Bone marrow (tissue), 2 donors: ENCODE measurements at regions not wholly inside any gene's neighbourhood (a gene's known extent, or its start where the extent isn't known, plus 50 kb on each side); places are given as distances from the start of the nearest gene placed in this dataset.
"Not testable (repeated sequence)": the region's sequence is repeated elsewhere in the genome, so short reads cannot be mapped to it uniquely, and the experiment has no call there.

ENCODE experiments used
- DNase-seq, 2 donors: peaks; one replicate each; lab custom pipeline; 2025; lab: John Stamatoyannopoulos, UW

DNA sequence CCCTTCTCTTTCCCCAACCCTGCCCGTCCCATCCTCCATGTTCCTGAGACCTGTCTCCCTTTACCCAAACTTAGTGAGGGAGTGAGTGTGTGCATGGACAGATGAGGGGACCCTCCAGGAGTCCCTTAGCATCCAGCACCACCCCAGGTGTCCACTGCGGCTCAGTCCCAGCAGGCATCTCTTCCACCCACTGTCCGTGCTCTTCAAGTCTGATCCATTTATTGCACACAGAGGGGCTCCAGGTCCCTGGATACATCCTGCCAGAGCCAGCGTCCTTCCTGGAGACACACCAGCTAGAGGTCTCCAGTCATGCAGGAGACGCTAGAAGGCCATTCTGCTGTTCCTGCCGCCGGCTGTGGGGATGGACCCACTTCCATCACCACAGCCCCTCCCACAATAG lies 239.2 kb downstream of the ADGRD1 start:
- no peak for DNase-seq

DNA sequence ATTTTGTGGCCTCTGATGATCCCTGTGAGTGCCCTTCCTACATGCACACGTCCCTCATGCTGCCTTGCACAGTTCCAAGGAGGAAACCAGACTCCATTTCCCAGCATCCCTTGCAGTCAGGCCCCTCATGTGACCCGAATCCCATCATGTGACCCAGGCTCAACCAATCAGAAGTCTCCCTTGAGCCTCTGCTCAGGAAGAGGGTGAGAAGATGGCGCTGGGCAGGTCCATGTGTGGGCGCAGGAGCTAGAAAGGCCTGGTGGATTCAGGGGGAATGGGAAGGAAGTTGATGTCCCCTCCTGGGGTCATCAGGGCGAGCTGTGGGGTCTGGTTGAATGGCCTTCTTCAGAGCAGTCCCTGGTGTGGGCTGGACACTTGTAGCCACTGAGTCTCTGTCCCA lies 240.5 kb downstream of the ADGRD1 start:
- DNase-seq, result no peak

DNA sequence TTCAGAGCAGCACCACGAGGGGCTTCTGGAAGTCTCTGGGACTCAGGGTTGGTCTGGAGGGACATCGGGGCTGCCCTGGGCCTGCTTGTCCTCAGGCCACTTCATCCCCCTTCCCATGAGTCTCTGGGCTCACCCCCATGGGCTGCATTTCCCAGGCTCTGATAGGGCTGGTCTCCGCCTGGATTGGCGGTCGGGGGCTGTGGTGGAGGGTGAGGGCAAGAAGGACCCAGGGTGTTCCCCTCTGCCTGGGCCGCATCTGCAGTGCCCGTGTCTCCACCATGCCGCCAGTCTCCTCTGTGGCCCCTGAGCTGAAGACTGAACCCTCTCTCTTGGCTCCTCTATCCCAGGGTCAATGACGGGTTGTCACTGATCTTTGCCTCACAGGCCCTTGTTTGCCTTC lies 242.1 kb downstream of the ADGRD1 start:
- DNase-seq, result no peak

DNA sequence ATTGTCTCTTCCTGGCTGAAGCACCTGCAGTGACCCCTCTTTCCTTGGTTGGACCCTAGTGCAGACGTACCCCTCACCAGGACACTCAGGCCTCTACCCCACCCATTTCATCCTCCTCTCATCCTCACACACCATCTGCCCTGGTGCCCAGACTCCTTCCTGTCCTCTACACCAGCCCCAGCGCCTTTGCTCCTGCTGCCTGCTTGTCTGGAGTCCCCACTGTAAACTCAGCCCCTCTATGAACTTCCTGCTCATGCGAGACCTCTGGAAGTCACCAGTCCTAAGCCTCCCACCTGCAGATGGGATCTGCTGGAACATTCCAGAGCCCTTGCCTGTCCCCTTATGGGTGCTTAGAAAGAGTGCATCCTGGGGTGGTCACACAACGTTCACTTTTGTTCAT lies 242.5 kb downstream of the ADGRD1 start:
- no peak for DNase-seq

DNA sequence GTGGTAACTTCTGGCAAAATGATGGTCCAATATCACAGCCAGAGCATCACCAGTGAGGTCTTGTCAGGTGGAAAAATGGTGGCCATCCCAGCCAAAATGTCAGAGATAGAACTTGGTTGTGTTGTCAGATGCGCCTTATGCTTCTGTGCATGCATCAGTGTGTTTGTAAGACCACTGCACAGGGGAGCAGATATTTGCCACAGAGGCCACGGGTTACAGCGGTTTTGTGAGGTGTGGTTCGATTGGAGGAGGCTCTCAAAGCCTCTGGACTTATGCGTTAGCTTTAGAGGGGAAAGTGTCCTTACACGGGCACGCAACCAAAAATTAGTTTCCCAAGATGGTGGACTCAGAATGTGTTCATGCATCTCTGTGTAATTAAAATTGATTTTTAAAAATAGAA lies 243.8 kb downstream of the ADGRD1 start:
- DNase-seq, result no peak

DNA sequence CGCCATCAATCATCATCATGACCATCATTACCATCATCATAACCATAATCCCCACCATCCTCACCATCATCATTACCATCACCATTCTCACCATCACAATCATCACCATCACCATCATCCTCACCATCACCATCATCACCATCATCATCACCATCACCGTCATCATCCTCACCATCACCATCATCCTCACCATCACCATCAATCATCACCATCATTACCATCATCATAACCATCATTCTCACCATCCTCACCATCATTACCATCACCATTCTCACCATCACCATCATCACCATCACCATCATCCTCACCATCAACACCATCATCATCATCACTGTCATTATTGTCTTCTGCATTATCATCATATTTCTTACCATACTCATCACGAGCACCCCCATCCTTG lies 245.5 kb downstream of the ADGRD1 start:
- DNase-seq, result no peak

DNA sequence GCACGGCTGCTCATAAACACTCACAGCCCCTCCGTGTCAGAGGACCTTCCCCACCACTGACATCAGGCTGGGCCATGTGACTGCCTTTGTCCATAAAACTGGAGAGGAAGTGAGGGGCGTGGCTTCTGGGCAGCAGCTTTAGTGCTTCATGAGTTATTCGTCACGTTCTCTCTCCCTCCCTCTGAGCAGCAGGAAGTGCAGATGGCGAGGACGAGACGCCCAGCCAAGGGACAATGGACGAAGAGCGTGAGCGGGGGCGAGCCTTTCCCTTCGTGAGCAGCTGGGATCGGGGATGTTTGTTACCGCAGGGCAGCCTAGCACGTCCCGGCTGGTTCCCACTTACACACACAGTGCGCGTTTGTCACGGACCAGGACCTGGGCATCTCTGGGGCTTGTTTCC lies 248.2 kb downstream of the ADGRD1 start:
- not testable (repeated sequence) for DNase-seq

DNA sequence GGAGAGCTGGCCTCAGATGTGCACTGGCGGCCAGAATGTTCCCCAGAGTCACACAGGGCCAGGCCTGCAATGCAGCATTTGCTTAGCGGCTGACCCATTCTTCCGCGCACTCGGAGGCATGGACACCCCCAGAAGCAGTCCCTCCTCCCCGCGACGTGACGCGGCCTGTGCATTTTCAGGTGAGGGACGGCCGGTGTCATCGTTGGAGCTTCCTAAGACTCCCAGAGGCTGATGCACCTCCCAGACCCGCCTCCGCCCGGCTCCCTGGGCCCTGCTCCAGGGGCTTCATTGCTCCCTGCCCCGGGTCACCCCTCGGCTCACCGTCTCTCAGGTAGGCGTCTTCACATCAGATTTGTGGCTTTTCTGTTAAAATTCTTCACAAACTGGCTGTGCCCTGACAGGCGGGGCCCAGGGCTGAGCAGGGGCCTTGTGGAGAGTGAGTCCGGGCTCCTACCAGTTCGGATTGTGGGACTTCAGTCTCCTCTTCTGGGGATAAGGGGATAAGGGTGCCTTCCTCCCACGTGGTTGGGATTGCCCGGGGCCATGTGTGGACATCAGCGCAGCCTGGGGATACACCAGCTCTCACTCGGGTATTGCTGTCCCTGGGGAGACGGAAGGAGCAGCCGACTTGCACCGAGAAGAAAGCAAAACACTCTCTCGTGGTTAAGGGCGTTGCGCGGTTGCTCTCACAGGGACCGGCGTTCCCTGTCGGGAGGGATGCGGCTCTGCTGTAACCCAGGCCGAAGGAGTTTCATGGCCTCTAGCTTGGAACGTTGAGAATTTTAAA lies 249.1 kb downstream of the ADGRD1 start:
- no peak for DNase-seq

DNA sequence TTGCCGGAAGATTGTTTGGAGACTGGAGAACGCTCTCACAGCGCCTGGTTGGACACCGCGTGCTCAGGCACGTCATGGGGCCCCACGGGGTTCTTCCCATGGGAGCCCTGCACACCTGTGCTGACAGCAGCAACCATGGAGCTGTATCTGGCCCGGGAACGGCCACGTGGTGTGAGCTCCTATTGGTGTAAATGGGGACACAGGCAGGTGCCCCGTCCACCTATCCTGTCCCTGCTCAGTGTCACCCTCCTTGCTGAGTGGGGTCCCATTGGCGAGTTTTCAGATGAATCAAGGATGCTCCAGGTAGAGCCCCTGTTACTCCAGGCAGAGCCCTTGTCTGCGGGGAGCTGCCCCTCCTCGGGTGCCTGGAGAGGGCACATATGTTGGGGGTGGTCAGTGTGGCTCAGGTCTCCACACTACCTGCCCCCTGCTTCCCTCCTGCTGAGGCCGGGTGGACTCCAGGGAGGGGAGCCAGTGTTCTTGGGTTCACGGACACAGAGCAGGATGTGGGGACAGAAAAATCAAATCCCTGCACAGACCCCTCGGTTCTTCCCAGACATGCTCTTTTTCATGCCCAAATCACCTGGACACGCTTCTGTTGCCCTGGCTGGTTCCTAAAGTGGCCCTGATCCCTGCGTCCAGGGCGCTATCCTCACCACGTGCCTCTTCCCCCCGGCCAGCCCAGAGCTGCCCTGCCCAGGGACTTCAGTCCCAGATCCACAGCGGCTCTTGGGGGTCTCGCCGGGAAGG lies 250.1 kb downstream of the ADGRD1 start:
- no peak for DNase-seq

DNA sequence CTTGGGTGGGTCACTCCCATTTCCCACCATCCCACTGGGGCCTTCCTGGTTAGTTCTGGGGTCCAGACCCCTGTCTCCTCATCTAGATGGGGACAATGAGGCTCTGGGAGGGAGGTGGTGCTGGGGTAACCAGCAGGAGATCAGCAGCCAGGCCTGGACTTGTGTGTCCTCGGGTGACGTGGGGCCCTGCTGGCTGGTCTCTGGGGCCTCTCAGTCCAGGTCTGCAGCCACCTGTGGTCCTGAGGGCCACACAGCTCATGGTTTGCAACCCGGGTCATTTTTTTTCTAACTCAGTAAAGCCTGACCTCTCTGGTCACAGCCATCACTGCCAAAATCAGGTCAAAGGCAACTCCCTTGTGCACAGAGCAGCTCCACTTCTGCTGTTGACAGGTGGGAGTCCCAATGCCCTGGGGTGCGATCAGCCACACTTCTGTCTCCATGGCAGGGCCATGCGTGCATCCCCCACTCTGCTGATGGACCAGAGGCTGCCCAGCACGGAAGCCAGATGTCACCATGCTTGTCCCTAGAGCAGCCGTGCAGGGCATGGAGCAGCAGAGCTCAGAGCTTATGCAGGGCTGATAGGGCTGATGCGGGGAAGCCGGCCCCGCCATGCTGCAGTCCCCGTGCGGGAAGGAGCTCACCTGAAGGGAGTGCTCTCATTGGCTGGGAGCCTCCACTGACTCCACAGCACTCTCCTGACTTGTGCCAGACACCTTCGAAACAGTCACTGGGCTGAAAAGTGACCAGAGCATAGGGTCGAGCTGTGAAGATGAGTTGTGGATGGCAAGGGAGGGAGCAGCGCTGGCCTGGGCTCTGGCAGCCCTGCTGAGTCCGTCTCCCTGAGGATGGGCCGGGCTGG lies 250.9 kb downstream of the ADGRD1 start:
- no peak for DNase-seq

DNA sequence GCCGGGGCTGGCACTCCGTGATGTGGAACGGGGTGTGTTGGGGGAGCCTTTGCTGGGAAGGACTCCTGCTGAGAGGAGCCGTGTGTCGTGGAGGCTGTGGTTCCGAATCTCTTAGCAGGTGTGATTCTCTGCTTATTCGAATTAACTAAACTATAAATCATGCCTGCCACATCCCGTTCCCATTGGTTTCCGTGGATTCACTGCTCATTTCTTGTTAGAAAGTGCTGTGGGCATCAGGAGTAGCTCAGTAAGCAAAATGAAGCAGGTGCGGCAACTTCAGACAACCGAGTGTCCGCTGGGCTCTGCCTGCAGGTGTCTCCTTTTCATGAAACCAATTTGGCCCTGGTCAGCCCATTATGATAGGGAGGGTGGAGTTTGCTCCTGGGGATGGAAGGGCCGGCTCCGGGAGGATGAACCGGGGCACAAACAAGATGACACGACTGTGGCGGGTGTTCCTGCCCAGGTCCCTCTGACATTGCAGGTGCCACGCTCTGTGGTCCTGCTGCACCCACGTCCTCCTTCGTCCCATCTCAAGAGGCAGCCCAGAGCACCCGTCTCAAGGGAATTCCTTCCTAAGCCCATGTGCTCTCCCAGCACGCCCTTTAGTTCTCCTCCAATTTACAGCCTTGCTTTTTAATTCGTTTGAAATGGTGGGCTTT lies 251.7 kb downstream of the ADGRD1 start:
- not testable (repeated sequence) for DNase-seq

DNA sequence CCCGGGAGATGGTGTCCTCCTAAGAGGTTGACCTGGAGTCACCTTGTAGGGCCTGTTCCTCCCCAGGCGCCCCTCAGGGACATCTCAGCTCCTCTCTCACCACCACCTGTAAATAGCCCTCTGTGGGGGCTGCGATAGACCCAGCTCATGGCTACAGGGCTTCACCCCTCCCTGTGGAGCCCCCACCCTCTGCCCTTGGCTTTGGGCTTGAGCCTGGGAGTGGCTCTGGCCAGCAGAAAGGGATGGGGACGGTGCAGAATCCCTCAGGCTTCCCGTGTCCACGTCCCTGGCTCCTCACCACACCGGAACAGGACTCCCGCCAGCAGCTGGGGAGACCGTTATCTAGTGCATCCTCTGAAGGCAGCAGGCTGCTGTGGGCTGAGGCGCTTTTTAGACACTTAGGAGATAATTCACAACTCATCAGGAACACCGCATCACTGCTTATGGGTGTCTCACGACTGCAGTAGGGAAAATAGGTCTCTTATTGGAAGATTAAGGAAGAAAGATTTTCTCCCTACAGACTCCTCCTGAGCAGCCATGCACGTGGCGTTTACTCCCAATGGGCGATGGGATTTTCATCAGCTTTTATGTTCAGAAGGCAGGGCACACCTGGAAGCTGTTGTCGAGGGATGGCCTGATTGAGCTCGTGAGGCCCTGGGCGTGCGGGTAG lies 253.1 kb downstream of the ADGRD1 start:
- DNase-seq, result not testable (repeated sequence)

DNA sequence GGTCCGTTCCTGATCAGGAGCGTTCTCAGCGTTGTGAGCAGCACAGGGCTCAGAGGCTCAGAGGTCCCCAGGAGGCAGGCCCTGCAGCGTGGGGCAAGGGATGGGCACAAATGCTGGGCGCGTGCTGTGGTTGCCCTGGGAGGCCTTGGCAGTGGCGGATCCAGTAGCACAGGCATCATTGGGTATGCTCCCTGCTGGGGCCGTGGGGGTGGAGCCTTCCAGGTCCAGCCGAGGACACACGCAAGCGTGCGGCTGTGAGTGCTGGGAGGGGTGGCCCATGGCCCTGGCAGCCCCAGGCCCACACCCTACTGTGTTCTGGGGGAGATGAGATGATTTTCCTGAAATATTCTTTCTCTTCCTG lies 253.6 kb downstream of the ADGRD1 start:
- not testable (repeated sequence) for DNase-seq

DNA sequence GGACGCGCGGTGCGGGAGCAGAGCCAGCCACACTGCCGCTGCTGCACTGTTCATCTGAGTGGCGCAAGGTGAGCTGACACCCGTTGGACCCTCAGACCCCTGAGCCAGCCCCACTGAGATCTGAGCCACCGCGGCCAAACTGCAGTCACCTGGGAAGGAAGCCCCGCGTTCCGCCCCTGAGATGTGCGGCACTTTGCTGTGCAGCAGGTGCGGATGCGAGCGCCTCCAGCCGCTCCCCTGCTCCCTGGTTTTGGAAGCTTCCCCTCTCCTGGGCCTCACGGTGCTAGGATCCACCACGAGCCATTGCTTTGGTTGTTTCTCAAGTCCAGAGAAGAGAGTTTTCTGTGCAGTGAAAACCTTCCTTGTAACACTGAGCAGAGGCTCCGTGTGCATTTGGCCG lies 254.1 kb downstream of the ADGRD1 start:
- DNase-seq, result not testable (repeated sequence)

DNA sequence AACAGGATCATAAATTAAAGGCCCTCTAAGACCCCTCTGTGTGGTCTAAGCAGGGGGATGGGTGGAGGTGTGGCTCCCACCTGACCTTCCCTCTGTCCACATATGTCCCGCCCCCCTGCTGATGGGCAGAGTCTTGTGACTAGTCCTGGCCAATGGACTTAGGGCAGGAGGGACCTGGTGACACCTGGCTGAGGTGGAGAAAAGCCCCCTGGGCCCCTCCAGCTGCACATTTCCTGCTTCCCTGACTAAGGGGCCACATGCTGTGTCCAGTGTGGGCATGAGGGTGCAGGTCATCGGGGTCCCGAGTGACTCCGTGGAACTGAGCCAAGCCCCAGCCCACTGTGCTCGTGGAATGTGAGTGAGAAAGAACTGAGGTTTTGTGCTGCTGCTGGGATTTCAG lies 254.7 kb downstream of the ADGRD1 start:
- no peak for DNase-seq

DNA sequence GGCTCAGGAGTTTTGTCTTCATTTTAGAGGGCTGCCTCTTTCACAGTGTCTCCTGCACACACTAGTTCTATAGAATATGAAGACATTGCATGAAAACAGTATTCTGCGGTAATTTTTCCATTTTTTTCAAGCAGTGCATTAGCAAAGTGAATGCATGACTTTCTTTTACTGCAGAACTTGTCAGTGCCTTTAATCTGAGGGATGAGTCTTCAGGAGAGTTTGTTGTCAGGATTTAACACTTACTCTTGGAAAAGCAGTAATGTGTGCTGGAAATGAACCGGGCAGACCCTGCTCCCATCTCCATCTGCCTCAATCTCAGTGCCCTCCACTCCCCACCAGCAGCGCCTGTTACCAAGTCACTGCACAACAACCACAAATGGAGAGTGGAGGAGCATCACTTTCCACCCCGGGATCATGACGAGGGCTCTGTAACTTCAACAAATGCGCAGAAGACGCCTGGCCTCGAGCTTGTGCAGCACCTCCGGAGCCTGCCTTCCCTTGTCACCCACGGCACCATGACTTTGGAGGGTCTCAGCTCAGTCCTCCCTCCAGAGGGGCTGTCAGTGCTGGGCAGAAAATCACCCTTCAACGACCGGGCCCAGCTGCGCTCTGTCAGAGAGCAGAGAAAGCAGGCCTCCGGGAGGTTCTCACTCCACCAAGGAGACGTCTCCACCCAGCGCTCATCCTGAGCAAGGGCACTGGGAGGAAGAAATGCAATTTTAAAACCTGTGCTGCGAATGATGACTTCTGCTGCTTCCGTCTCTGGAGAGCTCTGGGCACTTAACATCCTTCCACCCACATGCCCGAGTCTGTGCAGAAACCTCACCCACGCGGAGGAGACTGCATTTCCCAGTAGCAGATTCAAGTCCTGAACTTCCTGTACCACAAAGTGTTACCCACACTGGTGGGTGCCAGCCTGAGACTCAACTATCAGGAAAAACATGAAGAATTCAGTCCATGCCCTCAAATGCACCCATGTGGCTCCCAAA lies 255.7 kb downstream of the ADGRD1 start:
- DNase-seq, result no peak

DNA sequence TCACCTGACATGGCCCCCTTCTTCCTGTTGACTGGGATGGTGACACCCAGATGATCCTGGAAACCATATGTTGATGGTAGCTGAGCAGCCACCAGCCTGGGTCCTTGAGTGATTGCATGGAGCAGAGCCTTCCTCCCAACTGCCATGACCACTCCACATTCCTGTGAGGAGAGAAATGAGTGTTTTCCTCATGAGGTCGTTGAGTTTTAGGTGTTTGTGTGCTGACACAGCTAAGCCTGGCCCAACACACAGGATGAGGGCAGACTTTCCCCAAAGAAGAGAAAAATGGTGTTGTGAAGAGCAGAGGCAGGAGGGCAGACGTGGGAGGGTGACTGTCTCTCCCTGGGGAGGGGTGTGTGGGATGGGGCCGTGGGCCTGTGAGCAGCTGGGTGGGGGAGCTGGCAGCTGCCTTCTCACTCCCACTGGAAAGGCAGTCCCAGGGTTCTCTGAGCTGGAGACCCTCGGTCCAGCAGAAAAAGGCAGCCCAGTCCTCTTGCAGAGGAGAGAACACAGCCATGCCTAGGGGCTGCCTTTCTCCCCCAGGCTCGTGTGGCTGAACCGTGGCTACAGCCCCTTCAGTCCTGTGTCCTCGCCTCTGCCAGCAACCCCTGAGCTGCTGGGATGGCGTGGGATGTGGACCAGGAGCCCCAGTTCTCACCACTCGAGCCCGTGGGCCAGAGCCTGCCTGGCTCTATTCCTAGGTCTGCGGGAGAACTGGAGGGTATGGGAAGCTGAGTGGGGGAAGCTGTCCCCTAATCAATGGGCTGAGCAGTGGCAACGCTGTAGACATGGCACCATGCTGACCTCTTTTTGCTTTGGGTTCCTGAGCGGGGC lies 257.0 kb downstream of the ADGRD1 start:
- DNase-seq, result no peak

DNA sequence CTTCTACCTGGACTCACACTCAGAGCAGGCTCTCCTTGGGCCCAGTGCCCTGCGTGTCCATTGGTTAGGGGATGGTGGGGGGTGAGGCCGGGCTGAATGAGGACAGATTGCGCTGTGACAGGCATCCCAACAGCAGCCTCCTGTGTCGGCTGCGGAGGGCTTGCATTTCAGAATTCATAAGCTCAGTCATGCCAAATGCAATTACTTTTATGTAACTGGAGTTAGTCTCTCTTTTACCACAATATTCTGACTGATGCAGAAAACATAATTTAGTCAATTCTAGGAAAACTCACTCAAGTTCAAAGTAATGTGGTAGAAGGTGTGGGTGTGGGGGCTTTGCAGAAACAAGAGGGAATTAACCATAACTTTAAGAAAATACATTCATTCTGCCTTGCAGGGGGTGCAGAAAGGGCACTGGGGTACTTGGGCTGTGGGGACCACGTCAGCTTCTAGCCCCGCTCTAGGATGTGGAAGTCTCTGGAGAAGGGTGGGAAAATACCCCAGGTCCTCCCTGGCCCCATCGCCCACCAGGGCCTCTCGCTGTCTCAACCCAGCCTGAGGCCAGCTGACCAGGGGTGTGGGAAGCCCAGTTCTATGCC lies 257.7 kb downstream of the ADGRD1 start:
- DNase-seq, result no peak

DNA sequence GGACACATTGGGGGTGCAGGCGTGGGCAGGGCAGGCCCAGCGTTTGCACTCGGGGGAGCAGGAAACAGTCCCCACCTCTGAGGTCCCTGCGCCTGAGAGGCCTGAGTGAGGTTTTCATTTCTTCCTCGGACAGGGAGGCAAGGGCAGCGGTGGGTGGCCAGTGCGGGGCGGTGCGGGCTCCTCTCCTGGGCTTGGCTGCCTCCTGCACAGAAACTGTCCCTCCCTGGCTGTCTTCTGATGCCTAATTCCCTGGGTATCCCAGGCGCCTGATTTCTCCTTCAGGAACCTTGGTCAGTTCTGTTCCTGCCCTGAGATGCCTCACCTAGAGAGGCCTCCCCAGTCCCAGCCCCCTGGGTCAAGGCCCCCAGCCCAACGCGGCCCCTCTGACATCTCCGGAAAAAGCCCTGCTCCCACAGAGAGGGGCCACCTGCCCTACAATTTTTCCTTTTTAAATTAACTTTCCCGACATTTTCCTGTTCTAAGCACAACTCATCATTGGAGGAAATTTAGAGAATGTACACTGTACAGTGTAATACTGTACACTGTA lies 260.3 kb downstream of the ADGRD1 start:
- no peak for DNase-seq
